Coronary artery (tissue), 2 donors: ENCODE measurements at regions not wholly inside any gene's neighbourhood (a gene's known extent, or its start where the extent isn't known, plus 50 kb on each side); places are given as distances from the start of the nearest gene placed in this dataset.

Experiments
- DNase-seq: peaks from one replicate; pipeline ENCODE4 v3.0.0-alpha.2; 2017; ENCODE audit warnings: low spot score
- H3K27ac ChIP-seq, 2 donors: fragments of 200-600 bp; sonication (generic); one replicate each; pipeline ENCODE4 v1.5.1; 2016 to 2019
- H3K4me3 ChIP-seq: fragments of 200-600 bp; sonication (generic); 2 replicates; pipeline ENCODE4 v1.5.1; 2016; ENCODE audit warnings: mild to moderate bottlenecking, moderate library complexity
- CTCF ChIP-seq: fragments of 200-600 bp; sonication (generic); IDR thresholded peaks from one replicate; pipeline ENCODE4 v1.5.1; 2019; ENCODE audit warnings: antibody characterized with exemption

GRCh38 chr3:163929069-163929652, 1149.1 kb downstream of the SI start:
- H3K4me3 ChIP-seq, result no peak overlapping the region
- no peak for DNase-seq
- no peak overlapping the region for H3K27ac ChIP-seq
- no peak for TF ChIP-seq CTCF

- Histone ChIP-seq H3K4me3 (no peak overlapping the region), H3K27ac (no peak overlapping the region)
- DNase-seq, result no peak
- no peak for TF ChIP-seq CTCF
These were observed 1150.8 kb downstream of the SI start for GRCh38 chr3:163927521-163927920.

- no peak for DNase-seq
- no peak overlapping the region for H3K27ac ChIP-seq
- no peak for TF ChIP-seq CTCF
- no peak overlapping the region for H3K4me3 ChIP-seq
These were observed 1153.7 kb downstream of the SI start for GRCh38 chr3:163924600-163924999.

GRCh38 chr3:163919154-163919553, 1159.1 kb downstream of the SI start:
- Histone ChIP-seq H3K4me3 (no peak overlapping the region), H3K27ac (no peak overlapping the region)
- no peak for TF ChIP-seq CTCF
- DNase-seq, result no peak

- Histone ChIP-seq H3K27ac (no peak overlapping the region), H3K4me3 (no peak overlapping the region)
- no peak for DNase-seq
- TF ChIP-seq CTCF, result no peak
These were observed 1161.4 kb downstream of the SI start for GRCh38 chr3:163916596-163917560.

- Histone ChIP-seq H3K4me3 (no peak overlapping the region), H3K27ac (no peak overlapping the region)
- no peak for TF ChIP-seq CTCF
- DNase-seq, result no peak
These were observed 1163.0 kb downstream of the SI start for GRCh38 chr3:163915280-163915679.

- no peak overlapping the region for H3K27ac ChIP-seq
- H3K4me3 ChIP-seq, result no peak overlapping the region
- no peak for DNase-seq
- no peak for TF ChIP-seq CTCF
These were observed 1163.7 kb downstream of the SI start for GRCh38 chr3:163914567-163914966.
